ENCODE measurements at regions not wholly inside any gene's neighbourhood (a gene's known extent, or its start where the extent isn't known, plus 50 kb on each side); places are given as distances from the start of the nearest gene placed in this dataset.
"Not testable (repeated sequence)": the region's sequence is repeated elsewhere in the genome, so short reads cannot be mapped to it uniquely, and the experiment has no call there.

GRCh38 chr6:169862043-169862891 is 110.8 kb downstream of the ERMARD start:
- DNase-seq (ENCODE audit: low spot score), result no peak

DNA sequence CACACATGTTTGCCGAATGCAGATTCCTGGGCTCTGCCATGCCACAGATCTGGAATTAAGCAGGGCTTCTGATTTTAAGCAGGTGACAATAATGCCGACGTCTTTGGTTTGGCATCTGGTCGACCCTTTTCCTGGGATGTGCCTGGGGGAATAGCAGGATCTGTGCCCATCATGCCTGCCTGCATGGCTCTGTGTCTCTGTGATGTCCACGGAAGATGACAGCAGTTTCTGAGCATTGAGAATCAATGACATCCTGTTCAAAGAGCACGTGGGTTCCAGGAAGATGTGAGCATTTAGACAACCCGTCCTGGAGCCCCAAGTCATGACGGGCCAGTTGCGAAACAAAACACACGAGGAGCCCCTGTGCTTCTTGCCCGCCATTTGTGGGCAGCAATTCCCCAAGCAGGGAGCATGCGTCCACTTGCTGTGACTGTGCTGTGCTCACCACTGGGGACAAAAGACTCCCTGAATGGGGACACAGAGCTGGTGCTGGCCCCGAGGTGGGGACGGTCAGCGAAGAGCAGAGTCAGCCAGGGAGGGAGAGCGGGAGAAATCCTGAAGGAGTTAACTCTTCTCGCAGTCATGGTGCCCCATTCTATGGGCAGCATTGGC is 110.1 kb downstream of the ERMARD start:
- no peak for DNase-seq (ENCODE audit: low spot score)

GRCh38 chr6:169859978-169860703 is 108.7 kb downstream of the ERMARD start:
- no peak for DNase-seq (ENCODE audit: low spot score)

DNA sequence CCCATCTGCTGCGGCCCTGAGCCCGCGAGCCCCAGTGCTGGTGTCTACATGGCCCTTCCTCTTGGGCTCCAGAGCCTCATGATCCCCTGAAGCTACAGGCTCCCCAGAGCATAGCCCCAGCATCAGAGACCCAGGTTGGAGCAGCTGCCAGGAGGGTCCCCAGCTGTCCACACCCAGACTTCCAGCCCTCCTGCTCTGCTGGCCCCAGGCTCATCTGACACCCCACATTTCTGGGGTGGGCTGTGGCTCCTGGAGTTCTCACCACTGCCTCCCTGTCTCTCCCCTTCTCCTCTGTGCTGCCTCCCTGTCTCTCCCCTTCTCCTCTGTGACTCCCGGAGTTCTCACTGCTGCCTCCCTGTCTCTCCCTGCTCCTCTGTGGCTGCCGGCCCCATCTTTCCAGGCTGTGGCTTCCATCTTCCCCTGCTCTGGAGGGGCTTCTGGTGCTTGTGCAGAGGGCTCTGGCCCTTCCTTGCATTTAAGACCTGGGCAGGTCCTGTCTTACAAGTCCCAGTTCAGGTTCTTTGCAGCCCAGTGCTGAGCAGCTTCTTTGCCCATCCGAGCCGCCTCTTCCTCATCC is 108.1 kb downstream of the ERMARD start:
- DNase-seq (ENCODE audit: low spot score), result no peak

GRCh38 chr6:169858935-169859351 is 107.5 kb downstream of the ERMARD start:
- no peak for DNase-seq (ENCODE audit: low spot score)

- DNase-seq (ENCODE audit: low spot score), result no peak
Observed at GRCh38 chr6:169858293-169858934, 107.0 kb downstream of the ERMARD start.

GRCh38 chr6:169857343-169858292 is 106.2 kb downstream of the ERMARD start:
- DNase-seq (ENCODE audit: low spot score), result no peak

DNA sequence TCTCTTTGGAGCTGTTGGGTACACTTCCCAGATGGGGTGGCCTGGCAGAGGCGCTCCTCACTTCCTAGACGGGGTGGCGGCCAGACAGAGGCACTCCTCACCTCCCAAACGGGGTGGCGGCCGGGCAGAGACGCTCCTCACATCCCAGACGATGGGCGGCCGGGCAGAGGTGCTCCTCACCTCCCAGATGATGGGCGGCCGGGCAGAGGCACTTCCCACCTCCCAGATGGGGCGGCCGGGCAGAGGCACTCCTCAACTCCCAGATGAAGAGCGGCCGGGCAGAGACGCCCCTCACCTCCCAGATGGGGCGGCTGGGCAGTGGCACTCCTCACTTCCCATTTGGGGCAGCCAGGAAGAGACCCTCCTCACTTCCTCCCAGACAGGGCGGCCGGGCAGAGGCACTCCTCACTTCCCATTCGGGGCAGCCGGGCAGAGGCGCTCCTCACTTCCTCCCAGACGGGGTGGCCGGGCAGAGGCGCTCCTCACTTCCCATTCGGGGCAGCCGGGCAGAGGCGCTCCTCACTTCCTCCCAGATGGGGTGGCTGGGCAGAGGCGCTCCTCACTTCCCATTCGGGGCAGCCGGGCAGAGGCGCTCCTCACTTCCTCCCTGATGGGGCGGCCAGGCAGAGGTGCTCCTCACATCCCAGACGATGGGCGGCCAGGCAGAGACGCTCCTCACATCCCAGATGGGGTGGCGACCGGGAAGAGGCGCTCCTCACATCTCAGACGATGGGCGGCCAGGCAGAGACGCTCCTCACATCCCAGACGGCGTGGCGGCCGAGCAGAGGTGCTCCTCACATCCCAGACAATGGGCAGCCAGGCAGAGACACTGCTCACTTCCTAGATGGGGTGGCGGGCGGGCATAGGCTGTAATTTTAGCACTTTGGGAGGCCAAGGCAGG is 105.3 kb downstream of the ERMARD start:
- not testable (repeated sequence) for DNase-seq (ENCODE audit: low spot score)

GRCh38 chr6:169854813-169855212 is 103.4 kb downstream of the ERMARD start:
- no peak for DNase-seq (ENCODE audit: low spot score)

- DNase-seq (ENCODE audit: low spot score), result no peak
Observed at GRCh38 chr6:169854083-169854725, 102.8 kb downstream of the ERMARD start.

DNA sequence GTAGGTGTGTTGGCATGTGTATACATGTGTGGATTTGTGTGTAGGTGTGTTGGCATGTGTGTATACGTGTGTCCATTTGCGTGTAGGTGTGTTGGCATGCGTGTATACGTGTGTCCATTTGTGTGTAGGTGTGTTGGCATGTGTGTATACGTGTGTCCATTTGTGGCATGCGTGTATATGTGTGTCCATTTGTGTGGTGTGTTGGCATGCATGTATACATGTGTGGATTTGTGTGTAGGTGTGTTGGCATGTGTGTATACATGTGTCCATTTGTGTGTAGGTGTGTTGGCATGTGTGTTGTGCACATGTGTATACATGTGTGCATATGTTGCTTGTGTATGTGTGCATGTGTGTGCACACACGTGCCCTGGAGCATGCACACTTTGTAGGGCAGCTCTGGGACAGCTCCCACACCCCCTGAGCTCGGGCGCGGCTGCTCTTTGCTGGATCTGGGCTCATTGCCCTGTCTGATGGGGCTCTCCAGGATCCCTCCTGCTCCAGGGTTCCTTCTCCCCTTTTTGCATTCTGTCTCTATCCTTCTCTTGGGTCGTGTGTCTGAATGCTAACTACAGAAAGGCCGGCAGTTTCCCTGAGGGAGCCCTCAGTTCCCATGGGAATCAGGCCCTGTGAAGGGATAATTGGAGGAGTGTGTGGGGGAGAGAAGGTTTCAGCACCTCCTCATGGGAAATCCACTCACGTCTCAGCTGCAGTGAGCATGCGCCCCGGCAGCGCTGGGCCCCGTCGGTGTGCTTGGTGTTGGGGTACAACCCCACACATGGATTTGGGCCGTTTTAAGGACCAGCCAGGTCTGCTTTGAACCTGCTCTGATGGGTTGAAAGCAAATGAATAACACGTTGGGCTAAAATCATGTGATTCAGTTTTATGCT is 102.0 kb downstream of the ERMARD start:
- no peak for DNase-seq (ENCODE audit: low spot score)

GRCh38 chr6:169852504-169853195 is 101.2 kb downstream of the ERMARD start:
- DNase-seq (ENCODE audit: low spot score), result no peak

DNA sequence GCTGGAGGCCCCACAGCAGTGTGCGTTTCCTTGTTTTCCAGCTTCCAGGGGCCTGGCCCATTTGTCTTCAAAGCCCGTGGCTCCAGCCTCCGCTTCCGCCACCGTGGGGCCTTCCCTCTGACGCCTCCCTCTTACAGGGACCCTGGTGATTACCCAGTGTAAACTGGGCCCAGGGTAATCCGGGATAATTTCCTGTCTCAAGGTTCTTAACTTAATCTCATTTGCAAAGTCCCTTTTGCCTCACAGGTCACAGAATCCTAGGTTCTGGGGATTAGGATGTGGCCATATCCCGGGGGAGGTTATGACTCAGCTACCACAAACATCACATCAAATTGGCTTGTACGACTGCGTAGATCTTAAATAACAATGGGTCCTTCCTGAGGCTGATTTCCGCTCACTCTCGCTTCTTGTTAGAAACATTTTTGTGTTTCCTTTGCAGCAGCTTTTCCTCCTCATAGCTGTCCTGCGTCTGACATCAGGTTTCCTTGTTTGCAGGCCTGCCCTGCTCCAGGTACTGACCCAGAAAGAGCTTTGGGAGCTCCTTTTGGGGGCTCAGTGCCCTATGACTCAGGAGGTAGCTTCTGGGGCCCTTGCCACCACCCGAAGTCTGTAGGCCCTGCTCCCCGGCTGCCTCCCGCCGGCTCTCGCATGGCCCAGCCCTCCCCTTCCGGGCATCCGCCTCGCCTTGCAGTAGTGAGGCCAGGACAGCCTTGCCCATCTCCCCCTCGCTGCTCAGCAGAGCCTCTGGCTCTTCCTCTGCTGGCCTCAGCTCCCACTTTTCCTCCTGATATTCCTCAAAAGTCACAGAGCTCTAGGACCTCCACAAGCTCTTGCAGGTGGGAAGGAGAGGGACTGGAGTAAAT is 100.5 kb downstream of the ERMARD start:
- no peak for DNase-seq (ENCODE audit: low spot score)

DNA sequence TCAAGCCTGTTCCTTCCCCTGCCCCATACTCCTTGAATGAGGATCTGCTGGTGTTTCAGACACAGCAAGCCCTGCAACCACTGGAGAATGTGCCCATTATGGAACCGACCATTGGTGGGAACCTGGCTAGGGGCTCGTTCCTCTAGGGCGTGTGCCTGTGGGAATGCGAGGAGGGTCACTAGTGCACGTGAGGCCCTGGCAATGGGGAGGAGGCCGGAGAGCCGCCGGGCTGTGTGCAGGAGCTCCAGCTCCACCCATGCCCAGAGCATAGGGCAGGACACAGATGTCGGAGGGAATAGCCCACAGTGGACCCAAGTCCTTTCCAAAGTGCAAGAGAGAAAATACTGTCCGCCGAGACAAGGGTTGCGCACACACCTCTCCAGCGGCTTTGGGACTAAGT is 99.3 kb downstream of the ERMARD start:
- DNase-seq (ENCODE audit: low spot score), result no peak

- DNase-seq (ENCODE audit: low spot score), result no peak
Observed at GRCh38 chr6:169850154-169850553, 98.7 kb downstream of the ERMARD start.

GRCh38 chr6:169849396-169849795 is 98.0 kb downstream of the ERMARD start:
- DNase-seq (ENCODE audit: low spot score), result no peak

- no peak for DNase-seq (ENCODE audit: low spot score)
Observed at GRCh38 chr6:169848946-169849345, 97.5 kb downstream of the ERMARD start.
